Activated effector memory CD4-positive, alpha-beta T cell treated with Interleukin-2 at 50 U/mL for 16 hours (primary cell): ENCODE measurements at regions not wholly inside any gene's neighbourhood (a gene's known extent, or its start where the extent isn't known, plus 50 kb on each side); places are given as distances from the start of the nearest gene placed in this dataset.
"Not testable (repeated sequence)": the region's sequence is repeated elsewhere in the genome, so short reads cannot be mapped to it uniquely, and the experiment has no call there.

Experiments used
- DNase-seq: peaks from one replicate; pipeline ENCODE4 v3.0.0-alpha.2; 2020

DNA sequence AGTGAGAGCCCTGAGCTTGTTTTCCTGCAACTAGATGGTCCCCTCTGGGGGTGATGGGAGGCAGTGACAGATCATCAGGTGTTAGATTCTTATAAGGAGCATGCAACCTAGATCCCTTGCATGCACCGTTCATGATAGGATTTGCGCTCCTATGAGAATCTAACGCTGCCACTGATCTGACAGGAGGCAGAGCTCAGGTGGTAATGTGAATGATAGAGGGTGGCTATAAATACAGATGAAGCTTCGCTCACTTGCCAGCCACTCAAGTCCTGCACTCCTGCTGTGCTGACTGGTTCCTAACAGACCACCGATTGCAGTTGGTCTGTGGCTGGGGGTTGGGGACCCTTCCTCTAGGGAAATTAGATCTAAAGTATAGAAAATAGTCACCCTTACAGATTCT is 290.6 kb upstream of the ADCY2 start:
- no peak for DNase-seq

DNA sequence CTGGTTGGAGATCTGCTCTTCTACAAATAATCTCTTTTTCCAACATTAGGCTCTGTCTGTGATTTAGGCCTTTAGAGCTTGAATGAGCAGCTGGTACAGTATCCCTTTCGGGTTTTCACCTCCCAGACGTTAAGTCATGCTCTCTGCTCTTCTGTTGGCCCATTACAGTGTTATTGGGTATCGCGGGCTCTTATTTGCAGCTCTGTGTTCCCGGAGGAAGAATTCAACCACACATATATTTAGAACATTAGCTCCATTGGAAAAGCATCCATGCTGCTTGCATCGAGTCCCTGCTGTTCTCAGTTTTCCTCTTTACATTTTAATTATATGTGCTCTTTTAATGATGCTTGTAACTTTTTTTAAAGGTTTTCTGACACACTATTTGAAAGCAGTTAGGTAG is 278.0 kb upstream of the ADCY2 start:
- DNase-seq: no peak

DNA sequence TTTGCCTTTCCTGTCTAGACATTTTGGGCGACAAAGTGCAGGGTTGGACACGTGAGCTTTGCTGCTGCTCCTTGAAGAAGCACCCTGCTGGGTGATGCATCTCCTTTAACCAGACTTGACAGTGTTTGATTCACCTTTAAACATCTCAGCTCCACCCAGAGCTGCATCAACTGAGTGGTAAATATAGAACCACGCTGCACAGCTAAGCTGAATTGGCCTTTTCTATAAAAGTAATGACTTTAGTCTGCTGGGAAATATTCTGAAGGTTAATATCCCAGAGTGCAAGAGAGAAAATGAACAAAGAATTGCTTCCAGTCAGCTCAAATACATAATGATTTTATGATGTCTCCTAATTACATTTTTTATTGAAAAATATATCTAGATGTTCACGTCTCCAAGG is 264.3 kb upstream of the ADCY2 start:
- DNase-seq: no peak

DNA sequence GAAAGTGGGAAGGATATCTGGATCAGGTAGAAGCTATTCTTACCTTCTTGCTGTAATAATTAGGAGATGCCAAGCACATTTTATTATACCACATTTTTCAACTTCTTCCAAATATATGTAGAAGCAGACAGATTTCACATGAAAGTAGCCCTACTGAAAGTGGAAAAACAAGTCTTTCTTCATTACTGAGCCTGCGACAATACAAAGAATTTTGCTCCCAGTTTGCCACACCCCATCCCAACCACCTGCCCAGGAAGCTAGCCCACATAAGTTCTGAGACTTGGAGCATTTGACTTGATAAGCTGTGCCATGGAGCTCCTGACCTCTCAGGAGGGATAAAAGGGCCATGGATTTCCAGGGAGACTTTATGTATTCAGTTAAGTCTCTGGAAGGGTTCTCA is 249.1 kb upstream of the ADCY2 start:
- no peak for DNase-seq

DNA sequence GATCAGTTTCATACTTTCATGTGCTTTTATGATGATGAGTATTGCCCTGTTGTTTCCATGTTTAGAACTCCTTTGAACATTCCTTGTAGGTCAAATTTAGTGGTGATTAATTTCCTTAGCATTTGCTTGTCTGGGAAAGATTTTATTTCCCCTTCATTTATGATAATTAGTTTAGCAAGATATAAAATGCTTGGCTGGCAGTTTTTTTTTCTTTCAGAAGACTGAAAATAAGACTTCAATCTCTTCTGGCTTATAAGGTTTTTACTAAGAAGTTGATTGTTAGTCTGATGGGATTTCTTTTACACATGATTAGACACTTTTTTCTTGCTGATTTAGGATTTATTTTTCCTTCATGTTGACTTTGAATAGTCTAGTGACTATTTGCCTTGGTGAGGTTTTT is 238.9 kb upstream of the ADCY2 start:
- DNase-seq: no peak

DNA sequence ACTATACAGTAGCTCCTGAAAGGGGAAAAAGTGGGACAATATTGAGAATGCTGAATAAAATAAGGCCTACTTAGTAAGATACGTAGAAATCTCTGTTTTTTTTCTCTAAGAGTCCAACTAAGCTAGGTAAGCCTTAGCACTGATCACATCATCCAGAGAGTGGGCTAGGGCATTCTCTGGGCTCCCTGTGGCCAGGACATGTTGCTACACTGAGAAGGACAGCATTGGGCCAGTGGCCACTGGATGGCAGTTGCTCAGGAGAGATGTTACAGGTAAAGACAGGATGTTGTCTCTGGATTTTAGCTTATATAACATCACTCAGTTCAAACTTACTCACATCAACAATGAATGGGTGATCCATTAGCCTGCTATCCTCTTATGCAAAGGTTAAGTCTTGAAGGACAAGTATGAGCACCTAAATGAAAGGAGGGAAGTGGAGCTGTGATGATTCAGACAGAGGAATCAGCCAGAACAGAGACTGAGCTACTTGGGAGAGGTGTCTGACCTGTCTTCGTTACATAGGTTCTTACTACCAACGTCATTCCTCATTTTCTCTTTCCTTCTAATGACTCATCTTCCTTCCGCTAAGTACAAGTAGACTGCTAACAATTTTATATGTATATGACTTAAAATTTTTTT is 226.6 kb upstream of the ADCY2 start:
- DNase-seq: no peak

DNA sequence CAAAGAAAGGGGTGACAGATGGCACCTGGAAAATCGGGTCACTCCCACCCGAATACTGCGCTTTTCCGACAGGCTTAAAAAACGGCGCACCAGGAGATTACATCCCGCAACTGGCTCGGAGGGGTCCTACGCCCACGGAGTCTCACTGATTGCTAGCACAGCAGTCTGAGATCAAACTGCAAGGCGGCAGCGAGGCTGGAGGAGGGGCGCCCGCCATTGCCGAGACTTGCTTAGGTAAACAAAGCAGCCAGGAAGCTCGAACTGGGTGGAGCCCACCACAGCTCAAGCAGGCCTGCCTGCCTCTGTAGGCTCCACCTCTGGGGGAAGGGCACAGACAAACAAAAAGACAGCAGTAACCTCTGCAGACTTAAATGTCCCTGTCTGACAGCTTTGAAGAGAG is 225.2 kb upstream of the ADCY2 start:
- not testable (repeated sequence) for DNase-seq

DNA sequence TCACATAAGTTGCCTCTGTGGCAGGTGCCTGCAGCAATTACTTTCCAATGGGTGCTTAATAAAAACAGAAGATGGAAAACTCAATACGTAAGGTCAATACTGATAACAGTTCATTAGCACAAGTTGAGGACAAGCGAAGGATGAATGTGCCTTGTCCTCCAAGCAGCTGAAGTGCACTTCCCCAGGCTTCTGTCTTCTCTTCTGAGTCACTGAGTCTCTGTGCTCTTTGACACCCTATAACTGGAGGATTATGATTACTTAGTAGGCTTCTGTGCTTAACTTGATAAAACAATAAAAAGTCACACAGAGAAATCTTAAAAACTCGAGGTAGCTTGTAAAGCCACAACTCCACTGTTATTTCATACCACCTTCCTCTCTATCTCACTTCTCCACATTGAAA is 216.6 kb upstream of the ADCY2 start:
- no peak for DNase-seq

DNA sequence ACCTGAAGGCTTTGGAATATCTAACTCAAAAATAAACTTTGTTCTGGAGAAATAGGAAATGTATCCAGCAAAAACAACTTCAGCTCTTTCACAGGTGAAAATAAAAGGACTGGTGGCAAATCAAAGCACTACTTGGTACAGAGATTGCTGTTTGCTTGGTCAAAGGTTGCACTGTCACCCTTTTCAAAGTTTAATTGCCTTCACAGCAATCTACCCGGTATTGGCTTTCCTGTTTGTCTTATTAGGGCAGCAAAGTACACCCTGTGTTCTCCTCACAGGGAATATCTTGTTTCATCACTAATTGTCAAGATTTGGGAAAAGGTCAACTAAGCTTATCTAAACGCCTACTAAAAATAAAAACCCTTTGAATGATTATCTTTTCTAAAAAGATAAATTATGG is 214.1 kb upstream of the ADCY2 start:
- DNase-seq: no peak

DNA sequence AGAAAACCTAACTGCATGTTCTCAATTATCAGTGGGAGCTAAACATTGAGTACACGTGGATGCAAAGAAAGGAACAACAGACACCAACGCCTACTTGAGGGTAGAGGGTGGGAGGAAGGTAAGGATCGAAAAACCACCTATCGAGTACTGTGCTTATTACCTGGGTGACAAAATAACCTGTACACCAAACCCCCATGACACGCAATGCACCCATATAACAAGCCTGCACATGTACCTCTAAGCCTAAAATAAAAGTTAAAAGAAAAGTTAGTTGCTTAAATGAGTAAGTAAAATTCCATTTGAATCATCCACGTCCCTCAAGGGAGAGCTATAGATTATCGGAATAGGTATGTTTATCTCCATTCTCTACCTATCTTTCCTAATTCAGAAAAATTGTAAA is 210.2 kb upstream of the ADCY2 start:
- DNase-seq: no peak

DNA sequence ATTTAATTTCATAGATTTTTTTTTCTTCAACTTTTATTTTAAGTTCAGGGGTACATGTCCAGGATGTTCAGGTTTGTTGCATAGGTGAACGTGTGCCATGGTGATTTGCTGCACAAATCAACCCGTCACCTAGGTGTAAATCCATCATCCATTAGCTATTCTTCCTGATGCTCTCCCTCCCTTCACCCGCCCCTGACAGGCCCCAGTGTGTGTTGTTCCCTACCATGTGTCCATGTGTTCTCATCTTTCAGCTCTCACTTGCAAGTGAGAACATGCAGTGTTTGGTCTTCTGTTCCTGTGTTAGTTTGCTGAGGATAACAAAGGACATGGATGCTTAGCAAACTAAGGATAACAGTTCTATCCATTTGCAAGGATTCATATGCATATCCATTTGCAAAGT is 209.1 kb upstream of the ADCY2 start:
- no peak for DNase-seq

DNA sequence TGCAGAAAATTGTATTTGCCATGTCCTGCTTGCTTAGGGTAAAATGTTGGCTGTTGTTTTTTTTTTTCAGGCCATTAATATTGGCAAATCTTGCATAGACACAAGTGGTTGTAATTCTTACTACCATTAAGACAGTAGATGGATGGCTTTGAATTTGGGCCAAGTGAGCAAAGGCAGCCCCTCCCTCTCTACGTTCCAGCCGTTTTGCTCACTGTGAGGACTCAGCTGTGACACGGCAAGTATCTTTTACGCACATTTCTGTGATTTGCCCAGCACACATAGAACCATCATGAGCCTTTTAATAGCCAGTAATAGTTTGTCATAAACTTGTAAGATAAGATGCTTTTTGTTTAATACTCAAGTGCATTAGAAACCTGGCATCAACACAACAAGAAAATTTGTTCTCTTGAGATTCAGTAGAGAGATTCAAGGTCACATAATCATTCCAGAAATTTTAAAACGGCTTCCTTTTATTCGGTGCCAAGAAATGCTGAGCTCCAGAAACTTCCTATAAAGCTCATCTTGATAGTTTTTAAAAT is 205.2 kb upstream of the ADCY2 start:
- no peak for DNase-seq

DNA sequence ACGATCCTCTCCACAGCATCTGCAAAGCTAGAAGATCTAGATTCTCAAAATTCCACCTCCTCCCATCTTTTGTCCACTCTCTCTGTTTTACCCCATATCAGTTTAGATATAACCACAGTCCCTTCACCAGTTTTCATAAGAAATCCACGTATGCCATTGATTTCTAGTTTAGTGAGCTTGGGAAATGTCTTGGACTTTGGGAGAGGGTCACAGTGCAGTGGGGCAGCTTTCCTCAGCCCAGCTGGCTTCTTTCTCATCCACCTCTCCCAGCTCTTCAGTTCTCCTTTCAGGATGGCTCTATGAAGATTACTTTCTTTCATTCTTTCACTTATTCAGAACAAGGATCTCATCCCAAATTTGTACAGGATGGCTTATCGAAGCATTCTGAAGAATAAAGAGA is 203.9 kb upstream of the ADCY2 start:
- DNase-seq: no peak

DNA sequence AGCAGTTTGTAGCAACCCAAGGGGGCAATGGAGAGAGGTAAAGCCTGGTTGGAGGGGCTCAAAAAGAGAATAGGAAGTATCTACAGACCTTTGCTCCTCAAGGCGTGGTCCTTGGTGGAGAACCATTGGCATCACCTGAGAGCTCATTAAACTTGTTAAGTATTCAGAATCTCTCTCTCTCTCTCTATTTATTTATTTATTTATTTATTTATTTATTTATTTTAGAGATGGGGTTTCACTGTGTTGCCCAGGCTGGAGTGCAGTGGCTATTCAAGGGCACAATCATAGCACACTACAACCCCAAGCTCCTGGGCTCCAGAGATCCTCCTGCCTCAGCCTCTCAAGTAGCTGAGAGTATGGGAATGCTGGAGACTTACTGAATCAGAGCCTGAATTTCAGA is 193.1 kb upstream of the ADCY2 start:
- no peak for DNase-seq

DNA sequence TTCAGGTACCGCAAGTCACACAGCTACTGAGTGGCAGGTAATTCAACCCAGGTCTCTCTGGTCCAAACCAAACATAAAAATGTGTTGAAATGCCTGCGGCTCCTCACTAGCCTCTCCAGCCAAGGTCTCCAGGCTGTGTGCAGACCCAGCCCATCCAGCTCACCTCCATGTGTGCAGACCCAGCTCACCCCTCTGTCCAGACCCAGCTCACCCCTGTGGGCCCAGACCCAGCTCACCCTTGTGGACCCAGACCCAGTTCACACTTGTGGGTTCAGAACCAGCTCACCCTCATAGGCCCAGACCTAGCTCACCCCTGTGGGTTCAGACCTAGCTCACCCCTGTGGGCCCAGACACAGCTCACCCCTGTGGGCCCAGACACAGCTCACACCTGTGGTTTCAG is 188.0 kb upstream of the ADCY2 start:
- DNase-seq: no peak

DNA sequence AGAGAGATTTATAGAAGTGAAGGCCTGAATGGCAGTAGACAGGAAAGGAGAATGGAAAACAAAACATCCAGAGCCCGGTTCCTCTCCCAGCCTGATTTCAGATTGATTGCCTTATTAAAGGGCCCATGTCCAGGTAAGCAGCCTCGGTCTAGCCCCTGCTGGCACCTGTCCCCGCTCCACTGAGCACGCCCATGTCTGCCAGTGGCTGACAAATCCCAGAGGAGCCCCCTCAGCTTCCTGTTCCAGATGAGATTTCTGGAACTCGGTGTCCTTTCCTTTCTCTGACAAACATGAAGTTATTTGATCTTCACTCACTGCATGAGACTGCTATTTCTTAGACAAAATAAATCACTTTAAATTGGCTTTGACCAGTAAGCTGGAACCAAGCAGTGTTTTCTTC is 187.0 kb upstream of the ADCY2 start:
- no peak for DNase-seq

DNA sequence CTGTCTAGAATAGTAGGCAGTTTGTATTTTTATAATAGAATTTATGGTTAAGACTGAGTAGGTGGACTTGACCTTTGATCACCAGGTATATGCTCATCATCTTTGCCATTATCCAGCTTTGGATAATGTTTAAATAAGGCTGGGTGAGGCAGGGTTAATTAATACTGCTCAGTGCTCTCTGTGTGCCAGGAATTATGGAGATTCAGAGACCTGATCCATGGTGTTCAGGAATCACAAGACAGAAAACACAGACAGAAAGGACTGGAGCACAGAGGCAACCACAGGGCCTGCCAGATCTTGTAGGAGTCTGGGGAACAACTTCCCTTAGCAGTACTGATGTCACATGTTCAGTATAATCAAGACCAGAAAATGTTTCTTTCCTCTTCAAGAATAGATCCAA is 186.3 kb upstream of the ADCY2 start:
- no peak for DNase-seq

DNA sequence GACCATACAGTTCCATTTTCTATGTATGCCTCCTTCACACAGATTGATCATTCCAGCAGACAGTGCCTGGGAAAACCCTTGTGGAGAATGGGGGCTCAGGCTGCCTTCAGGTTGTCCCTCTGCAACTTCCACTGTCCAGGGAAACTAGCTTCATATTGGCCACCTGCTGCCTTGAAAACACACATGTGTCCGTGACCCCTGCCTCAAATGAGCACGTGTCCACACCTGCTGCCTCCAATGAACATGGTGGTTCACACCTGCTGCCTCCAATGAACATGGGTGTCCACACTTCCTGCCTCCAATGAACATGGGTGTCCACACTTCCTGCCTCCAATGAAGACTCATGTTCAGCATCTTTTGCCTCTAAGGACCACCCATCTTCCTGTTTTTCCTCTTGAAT is 185.4 kb upstream of the ADCY2 start:
- no peak for DNase-seq

DNA sequence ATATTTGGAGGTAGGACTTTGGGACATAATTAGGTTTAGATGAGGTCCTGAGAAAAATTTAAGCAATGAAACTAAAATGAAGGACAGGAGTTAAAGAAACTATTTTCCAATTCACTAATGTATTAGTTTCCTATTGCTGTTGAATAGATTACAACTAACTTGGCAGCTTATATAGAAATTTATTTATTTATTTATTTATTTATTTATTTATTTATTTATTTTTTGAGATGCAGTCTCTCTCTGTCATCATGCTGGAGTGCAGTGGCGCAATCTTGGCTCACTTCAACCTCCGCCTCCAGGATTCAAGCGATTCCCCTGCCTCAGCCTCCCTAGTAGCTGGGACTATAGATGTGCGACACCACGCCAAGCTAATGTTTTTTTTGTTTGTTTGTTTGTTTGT is 182.4 kb upstream of the ADCY2 start:
- no peak for DNase-seq

DNA sequence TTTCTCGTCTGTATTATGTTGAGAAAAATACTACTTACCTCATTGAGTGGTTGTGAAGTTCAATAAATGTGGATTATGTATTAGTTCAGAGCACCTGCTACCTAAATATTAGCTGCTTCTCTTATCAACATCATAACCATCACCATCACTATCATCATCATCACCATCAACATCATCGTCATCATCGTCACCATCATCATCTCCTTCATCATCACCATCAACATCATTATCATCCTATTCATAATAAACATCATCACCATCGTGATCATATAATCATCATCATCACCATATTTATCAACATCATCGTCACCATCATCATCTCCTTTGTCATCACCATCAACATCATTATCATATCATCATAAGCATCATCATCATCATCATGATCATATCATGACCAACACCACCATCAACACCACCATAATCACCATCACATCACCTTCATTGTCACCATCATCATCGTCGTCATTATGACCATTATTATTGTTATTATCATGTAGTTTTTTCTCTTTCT is 181.0 kb upstream of the ADCY2 start:
- no peak for DNase-seq

DNA sequence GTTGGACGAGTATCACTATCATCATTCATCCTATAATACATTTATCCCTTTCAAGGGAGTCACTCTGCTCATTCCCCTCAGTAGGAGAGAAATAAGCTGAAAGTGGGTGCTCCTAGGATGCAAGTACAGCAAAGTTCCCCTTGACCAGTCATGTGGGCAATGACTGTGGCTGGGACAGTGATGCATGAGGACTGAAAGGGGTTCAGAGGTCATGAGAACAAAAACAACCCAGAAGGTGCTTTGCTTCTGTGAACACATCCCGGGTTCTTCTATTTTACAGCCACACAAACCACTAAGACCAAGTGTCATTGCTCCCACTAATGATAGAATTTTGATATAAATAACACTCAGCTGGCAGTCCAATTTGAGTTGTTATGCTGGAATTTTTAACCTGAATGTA is 177.8 kb upstream of the ADCY2 start:
- DNase-seq: no peak

DNA sequence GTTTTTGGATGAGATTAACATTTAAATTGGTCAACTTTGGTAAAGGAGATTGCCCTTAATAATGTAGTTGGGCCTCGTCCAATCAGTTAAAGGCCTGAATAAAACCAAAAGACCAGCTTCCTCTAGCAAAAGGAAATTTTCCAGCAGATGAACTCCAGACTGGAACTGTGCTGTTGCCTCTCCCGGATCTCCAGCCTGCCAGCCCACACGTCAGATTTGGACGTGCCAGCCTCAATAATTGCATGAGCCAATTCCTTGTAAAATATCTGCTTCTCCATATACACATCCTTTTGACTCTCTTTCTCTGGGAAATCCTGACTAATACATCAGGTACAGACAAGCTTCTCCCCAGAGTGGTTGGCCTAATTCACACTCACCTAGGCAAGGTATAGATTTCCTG is 175.8 kb upstream of the ADCY2 start:
- no peak for DNase-seq

DNA sequence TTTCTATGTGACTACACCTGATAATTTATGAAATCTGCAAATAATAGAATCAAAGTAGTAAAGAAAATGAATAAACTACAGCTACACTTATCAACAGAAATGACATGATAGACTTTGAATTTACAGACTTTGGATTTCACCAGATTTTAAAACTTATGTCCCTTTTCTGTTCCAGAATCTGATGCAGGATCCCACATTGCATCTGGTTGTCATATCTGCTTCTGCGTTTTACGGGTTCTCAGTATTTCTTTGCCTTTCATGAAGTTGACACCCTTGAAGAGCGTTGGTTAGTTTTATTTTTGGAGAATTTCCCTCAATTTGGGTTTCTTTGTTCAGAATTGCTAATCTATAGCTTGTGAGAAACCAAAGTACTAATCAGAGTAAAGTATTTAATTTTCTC is 174.9 kb upstream of the ADCY2 start:
- no peak for DNase-seq

DNA sequence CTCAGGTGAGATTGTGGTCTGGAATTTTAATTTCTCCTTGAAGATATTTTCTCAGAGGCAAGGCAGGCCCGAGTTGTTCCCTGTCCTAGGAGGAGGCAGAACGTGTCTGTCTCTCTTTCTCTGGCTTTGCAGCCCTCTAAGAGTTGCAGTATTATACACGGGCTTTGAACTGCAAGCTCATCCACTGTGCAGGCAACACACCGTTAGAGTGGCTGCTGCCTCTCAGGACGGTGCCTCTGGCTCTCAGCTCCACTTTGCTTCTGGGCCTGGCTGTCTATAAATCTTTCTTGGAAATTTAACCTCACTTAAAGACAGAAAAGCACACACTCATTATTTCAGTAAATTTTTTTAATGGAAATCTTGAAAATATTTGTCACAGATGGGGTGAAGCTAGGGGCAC is 170.1 kb upstream of the ADCY2 start:
- DNase-seq: no peak

DNA sequence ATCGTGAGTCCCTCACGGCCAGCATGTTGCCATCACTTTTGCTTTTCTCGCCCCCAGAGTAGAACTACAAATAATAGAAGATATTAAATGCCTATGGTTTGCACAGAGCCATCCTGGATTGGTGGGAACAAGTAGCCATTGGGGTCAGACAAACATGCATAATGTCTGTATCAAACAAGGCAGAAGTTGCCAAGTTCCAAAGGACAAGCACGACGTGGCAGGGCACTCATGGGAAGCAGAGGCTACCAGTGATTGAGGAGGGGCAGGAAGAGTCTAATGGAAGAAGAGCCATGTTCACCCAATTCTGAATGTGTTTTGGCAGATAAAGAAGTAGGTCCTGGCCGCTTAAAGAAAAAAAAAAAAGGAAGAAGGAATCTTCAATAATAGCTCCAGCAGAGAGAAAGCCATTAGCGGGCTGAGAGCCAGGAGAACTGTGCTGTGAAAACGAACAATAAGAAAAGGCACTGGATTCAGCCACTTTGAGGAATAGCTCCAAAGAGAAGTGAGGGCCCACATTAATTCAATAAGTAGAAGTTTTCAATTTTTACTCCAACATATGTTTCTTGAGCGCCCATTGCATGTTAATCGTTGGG is 153.7 kb upstream of the ADCY2 start:
- no peak for DNase-seq
